GM12874 (cell line): ENCODE measurements at regions not wholly inside any gene's neighbourhood (a gene's known extent, or its start where the extent isn't known, plus 50 kb on each side); places are given as distances from the start of the nearest gene placed in this dataset.
A peak's percentile ranks its signal among the peaks of the same experiment; 100 is the strongest.

Experiments used
- TF ChIP-seq, protein P1 (sequence below): IDR thresholded peaks from 2 replicates; pipeline ENCODE4 v1.5.1; 2011; ENCODE audit warnings: low read depth, mild to moderate bottlenecking, control low read depth, low read length, moderate library complexity; ENCODE audit not compliant: insufficient read depth

DNA sequence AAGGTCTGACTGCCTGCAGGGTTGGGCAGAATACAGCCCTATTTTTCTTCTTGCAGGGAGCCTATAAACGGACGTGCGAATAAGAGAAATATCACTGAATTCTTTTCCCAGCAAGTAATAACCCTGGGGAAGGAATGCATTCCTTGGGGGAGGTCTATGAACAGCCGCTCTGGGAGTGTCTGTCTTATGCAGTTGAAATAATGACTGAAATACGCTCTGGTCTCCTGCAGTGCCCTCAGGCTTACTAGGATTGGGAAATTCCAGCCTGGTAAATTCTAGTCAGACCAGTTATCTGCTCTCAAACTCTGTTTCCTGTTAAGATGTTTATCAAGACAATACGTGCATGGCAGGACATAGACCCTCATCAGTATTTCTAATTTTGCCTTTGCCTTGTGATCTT is 72.1 kb upstream of the FAM241A start:
- TF ChIP-seq, protein P1, sequence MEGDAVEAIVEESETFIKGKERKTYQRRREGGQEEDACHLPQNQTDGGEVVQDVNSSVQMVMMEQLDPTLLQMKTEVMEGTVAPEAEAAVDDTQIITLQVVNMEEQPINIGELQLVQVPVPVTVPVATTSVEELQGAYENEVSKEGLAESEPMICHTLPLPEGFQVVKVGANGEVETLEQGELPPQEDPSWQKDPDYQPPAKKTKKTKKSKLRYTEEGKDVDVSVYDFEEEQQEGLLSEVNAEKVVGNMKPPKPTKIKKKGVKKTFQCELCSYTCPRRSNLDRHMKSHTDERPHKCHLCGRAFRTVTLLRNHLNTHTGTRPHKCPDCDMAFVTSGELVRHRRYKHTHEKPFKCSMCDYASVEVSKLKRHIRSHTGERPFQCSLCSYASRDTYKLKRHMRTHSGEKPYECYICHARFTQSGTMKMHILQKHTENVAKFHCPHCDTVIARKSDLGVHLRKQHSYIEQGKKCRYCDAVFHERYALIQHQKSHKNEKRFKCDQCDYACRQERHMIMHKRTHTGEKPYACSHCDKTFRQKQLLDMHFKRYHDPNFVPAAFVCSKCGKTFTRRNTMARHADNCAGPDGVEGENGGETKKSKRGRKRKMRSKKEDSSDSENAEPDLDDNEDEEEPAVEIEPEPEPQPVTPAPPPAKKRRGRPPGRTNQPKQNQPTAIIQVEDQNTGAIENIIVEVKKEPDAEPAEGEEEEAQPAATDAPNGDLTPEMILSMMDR, result no peak

DNA sequence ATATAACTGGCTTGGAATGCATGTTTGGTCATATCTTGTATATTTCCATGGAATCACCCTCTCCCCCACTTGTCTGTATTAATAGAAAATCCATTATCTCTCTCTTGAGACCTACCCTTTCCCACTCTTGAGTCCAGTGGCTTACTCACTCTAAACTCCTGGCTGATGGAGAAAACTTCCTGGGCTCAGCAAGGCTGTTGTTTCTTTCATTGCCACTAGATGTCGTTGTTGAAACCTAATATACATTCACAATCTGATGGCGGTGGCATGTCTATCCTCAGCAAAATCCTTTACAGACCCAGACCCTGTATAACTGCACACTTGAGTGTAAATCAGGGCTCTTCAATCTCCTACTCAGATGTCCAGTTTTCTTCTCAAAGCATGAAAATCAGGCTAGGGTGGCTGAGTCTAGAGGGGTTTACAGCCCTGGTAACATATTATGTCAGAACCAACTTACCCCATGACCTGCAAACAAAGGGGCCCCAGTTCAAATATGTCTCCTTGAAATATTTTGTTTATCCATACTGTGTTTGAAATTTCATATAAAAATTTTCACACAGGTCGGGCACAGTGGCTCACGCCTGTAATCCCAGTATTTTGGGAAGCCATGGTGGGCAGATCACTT is 70.0 kb upstream of the FAM241A start:
- TF ChIP-seq, protein P1, result peak; percentile 76

DNA sequence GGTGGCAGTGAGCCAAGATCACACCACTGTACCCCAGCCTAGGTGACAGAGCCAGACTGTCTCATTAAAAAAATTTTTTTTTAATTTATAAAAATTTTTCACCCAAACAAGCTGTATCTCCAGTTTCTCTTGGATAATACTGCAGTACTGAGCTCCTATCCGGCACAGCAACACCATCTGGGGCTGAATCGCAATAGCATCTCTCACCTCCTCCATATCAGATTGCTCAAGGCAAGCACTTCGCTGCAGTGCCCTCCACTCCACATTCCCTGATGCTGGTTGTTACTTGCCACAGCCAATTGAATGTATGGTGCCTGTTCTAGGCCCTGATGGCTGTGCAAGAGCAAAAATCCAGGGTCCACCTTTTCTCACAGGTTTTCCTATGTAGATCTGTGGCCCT is 69.3 kb upstream of the FAM241A start:
- TF ChIP-seq, protein P1, result no peak

DNA sequence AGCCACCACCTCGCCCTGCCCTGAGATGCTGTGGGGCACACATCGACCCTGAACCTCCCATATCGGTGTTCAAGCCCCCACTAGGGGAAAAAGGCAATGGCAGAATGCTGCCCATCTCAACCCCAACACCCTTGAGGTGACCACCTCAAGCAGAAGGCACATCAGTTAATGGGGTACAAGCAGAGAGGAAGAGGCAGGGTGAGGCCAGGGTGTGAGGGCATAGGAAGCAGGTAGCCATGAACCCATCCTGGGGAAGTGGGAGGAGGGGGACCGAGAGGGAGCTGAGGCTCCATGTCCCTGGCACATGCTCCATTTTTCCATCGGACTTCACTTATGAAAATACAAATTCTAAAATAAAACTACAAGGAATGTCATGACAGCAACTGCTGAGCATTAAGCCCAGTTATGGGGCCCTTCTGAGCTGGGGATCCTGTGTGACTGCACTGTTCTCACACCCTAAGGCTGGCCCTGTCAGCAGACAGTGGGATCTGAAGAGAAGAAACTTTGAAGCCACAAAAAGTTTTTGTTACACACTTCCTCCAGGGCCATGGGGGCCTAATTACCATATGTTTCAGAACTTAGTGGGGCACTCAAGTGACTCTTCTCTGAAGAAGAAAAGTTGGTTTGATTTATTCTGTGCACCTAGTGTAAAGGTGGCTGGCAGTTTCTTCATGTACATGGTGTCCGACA is 68.2 kb upstream of the FAM241A start:
- TF ChIP-seq, protein P1, result no peak

DNA sequence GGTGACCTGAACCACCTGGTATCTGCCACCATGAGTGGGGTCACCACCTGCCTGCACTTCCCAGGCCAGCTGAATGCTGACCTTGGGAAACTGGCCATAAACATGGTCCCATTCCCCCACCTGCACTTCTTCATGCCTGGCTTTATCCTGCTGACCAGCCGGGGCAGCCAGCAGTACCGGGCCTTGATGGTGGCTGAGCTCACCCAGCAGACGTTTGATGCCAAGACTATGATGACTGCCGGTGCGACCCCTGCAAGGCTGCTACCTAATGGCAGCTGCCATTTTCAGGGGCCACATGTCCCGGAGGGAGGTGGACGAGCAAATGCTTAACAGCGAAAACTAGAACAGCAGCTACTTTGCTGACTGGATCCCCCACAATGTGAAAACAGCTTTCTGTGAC is 67.5 kb upstream of the FAM241A start:
- TF ChIP-seq, protein P1, result no peak

DNA sequence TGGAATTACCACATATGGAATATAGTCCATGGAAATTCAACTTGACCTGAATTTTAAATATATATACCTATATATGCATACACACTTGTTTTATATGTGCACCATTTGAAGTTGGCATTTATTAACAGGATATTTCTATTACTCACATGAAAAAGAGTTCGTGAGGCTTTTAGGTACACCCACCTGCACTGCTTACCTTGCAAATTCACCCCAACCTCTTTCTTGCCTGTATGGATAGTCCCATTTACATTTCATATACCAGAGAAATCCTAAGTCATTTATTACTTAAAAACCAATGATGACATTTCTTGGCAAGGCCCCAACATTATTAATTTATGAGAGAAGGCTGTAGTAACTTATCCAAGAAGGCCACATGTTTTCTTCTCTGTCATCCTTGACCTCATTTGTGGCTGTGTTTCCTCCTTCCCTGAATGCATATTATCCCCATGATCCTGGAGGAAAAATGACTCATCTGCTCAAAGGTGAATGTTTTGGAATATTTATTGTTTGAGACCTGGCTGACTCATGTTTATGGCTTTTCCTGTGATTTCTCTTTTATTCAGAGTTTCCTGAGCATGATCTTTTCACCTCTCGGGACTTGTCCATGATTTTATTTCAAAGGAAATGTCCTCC is 62.2 kb upstream of the FAM241A start:
- TF ChIP-seq, protein P1, result no peak

DNA sequence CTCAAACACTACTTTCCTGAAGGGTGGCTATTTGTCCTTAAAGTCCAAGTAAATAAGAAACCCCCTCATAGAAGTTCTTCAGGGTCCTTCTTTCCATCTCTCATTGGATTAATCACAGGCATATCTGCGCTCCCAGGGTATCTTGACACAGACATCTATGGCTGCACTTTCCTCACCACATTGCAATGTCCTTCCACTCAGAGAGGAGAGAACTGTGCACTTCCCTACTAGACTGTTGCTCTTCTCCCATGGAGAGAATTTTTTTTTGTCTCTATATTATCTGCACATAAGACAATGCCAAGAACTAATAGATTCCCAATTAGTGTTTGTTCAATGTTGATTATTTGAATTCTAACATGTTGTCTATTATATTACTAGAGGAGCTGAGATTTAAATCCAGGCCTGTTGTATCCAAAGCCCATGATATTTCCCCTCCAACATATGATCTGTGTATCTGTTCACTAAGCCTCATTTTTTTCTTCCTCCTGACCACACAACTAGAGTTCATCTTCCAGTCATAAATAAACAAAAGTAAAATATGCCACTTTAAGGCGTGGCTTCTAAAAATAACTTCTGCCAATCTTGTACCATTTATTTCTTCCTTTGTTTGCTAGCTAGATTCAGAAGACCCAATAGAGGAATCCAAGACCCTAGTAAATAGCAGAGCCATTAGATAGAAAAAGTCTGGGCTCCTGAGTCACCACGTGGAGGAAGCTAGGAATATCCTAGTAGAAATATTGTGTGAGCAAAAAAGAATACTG is 61.5 kb upstream of the FAM241A start:
- TF ChIP-seq, protein P1, result no peak
